HepG2 (cell line): ENCODE measurements at regions not wholly inside any gene's neighbourhood (a gene's known extent, or its start where the extent isn't known, plus 50 kb on each side); places are given as distances from the start of the nearest gene placed in this dataset.

Experiments used
- FOXA1 ChIP-seq, 2 experiments: fragments of 450-650 bp in 1 of 2; sonication (generic) in 1 of 2; formaldehyde crosslinking in 1 of 2; IDR thresholded peaks; 2 replicates each; pipeline versions ENCODE4 v1.4.0 to v1.6.1; 2016 to 2020; ENCODE audit warnings: missing genetic modification reagents in 1 of 2
- NFYB ChIP-seq: sonication (generic); formaldehyde crosslinking; IDR thresholded peaks from 2 replicates; pipeline ENCODE4 v1.4.0; 2020; ENCODE audit warnings: missing genetic modification reagents
- ZNF232 ChIP-seq: sonication (generic); formaldehyde crosslinking; IDR thresholded peaks from 2 replicates; pipeline ENCODE4 v1.4.0; 2020; ENCODE audit warnings: missing genetic modification reagents, borderline replicate concordance

DNA sequence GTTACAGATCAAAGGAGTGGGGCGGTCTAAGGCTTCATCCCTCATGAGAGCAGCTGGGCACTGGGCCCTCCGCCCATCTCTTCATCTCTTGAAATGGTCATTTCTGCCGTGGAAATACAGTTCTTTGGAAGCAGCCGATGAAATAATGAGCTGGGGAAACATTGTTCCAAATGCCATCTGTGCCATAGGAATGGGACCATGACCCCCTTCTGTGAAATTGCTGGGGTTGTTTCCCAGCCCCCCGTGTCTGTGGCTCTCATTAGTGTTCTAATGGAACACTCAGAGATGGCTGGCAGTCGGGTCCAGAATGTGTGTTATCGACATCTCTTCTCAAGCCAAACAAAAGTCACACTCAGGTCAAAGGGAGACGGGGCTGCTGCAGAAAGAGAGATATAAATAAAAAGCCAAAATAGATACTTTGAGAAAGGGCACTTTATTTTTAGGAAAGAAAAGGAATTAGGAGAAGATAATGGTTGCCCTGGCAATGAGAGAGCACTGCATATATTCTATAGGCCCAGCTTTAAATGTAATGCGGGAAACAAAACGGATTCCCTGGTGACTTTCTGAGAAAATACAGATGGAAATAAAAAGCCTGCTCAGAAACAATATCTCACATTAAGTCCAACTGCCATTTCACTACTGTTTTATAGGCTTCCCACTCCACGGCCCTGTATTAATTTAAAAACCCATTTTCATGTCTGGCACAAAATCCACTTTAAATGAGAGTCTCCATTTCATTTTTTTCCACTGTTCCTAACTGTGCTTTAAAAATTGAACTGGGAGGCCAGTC, 107.1 kb downstream of the TTC8 start:
- TF ChIP-seq NFYB (CRISPR knock-in tag), result no peak
- TF ChIP-seq FOXA1 (IDR thresholded peaks at IDR 0.05), result no peak
- TF ChIP-seq FOXA1 (CRISPR knock-in tag; IDR thresholded peaks at IDR 0.05), result no peak
- TF ChIP-seq ZNF232, result no peak
